ENCODE measurements at regions not wholly inside any gene's neighbourhood (a gene's known extent, or its start where the extent isn't known, plus 50 kb on each side); places are given as distances from the start of the nearest gene placed in this dataset.

DNA sequence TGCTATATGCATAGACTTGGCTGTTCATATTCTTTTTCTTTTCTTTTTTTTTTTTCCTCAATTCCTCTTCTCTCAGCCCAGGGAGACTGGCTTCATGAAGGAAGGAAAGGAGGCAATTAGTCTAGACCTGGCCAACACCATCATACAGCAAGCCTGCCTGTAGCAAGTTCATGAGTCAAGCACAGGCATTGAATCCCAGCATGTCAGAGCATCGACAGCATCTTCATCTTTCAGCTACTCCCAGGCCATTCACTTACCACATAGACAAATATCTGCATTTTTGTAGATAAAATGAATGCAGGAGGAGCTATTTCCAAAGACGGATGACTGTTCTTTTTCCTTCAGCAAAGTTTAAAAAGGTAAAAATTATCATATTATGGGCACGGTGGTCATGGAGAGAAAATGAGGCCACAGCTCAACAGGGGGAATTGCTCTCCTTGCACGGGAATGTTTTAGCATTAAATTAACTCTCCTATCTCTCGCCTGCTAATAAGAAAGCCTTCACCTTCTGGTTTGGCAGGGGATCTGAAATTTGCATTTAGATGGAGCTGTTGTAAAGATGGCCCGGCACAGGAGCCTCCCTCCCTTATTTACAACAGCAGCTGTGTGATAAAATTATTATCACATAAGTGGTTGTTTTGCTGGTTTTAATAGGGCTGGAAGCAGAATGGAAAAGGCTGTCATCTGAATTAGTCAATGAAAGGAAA is 626.5 kb upstream of the AUTS2 start:
- no peak for TF ChIP-seq EZH2 (IDR thresholded peaks at IDR 0.05; ENCODE audit: low read depth, unreplicated experiment)
- TF ChIP-seq, protein P1, sequence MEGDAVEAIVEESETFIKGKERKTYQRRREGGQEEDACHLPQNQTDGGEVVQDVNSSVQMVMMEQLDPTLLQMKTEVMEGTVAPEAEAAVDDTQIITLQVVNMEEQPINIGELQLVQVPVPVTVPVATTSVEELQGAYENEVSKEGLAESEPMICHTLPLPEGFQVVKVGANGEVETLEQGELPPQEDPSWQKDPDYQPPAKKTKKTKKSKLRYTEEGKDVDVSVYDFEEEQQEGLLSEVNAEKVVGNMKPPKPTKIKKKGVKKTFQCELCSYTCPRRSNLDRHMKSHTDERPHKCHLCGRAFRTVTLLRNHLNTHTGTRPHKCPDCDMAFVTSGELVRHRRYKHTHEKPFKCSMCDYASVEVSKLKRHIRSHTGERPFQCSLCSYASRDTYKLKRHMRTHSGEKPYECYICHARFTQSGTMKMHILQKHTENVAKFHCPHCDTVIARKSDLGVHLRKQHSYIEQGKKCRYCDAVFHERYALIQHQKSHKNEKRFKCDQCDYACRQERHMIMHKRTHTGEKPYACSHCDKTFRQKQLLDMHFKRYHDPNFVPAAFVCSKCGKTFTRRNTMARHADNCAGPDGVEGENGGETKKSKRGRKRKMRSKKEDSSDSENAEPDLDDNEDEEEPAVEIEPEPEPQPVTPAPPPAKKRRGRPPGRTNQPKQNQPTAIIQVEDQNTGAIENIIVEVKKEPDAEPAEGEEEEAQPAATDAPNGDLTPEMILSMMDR (conservative IDR thresholded peaks at IDR 0.05; ENCODE audit: low read depth in 2 of 2) = no peak
- TF ChIP-seq POLR2AphosphoS5 (IDR thresholded peaks at IDR 0.05; ENCODE audit: low read depth) = no peak
